Type B pancreatic cell (in vitro differentiated cells): ENCODE measurements at regions not wholly inside any gene's neighbourhood (a gene's known extent, or its start where the extent isn't known, plus 50 kb on each side); places are given as distances from the start of the nearest gene placed in this dataset.

Experiments
- DNase-seq: peaks from one replicate; pipeline ENCODE4 v3.0.0; 2021; ENCODE audit warnings: mixed read lengths; ENCODE audit not compliant: unreplicated experiment; ENCODE audit errors: extremely low spot score
- H3K27ac Mint-ChIP-seq: 2 replicates; pipeline ENCODE4 v1.8.0; 2021; ENCODE audit warnings: mild to moderate bottlenecking, mixed read lengths
- H3K27me3 Mint-ChIP-seq: 2 replicates; pipeline ENCODE4 v1.8.0; 2021; ENCODE audit warnings: mixed read lengths
- H3K36me3 Mint-ChIP-seq: 2 replicates; pipeline ENCODE4 v1.8.0; 2021; ENCODE audit warnings: mixed read lengths
- H3K4me1 Mint-ChIP-seq: one replicate; pipeline ENCODE4 v1.8.0; 2021; ENCODE audit warnings: mixed read lengths; ENCODE audit not compliant: unreplicated experiment
- H3K4me3 Mint-ChIP-seq: 2 replicates; pipeline ENCODE4 v1.8.0; 2021; ENCODE audit warnings: mild to moderate bottlenecking, mixed read lengths
- H3K9me3 Mint-ChIP-seq: 2 replicates; pipeline ENCODE4 v1.8.0; 2021; ENCODE audit warnings: mixed read lengths
- CTCF ChIP-seq: fragments of 200-600 bp; sonication (generic); conservative IDR thresholded peaks from 2 replicates; pipeline ENCODE4 v1.5.0; 2021; ENCODE audit warnings: antibody characterized with exemption, mild to moderate bottlenecking

- H3K27me3 Mint-ChIP-seq: no peaks in the 10 kb centered on the region
- H3K4me1 Mint-ChIP-seq: peaks cover 27% of the 10 kb centered on the region
- H3K4me3 Mint-ChIP-seq: no peak overlapping the region
- H3K27ac Mint-ChIP-seq: no peak overlapping the region
- H3K9me3 Mint-ChIP-seq: no peaks in the 10 kb centered on the region
- H3K36me3 Mint-ChIP-seq: no peaks in the 10 kb centered on the region
- TF ChIP-seq CTCF: no peak
- DNase-seq: no peak
These were observed 61.0 kb upstream of the LARP1 start for GRCh38 chr5:154694159-154694558.

- H3K9me3 Mint-ChIP-seq: peaks cover 5% of the 10 kb centered on the region
- H3K27ac Mint-ChIP-seq: no peak overlapping the region
- no peak for DNase-seq
- peaks cover 7% of the 10 kb centered on the region for H3K4me1 Mint-ChIP-seq
- H3K36me3 Mint-ChIP-seq: no peaks in the 10 kb centered on the region
- peak overlapping the region; percentile 60 for H3K4me3 Mint-ChIP-seq
- TF ChIP-seq CTCF: no peak
- no peaks in the 10 kb centered on the region for H3K27me3 Mint-ChIP-seq
These were observed 64.7 kb upstream of the LARP1 start for GRCh38 chr5:154690488-154690887.

GRCh38 chr5:154686490-154686889 is 68.7 kb upstream of the LARP1 start:
- Mint-ChIP-seq H3K4me3 (no peak overlapping the region), H3K27me3 (no peaks in the 10 kb centered on the region), H3K9me3 (peaks cover 5% of the 10 kb centered on the region), H3K36me3 (no peaks in the 10 kb centered on the region), H3K27ac (no peak overlapping the region), H3K4me1 (no peaks in the 10 kb centered on the region)
- TF ChIP-seq CTCF: no peak
- DNase-seq: no peak

- TF ChIP-seq CTCF: no peak
- DNase-seq: no peak
- Mint-ChIP-seq H3K4me3 (peak overlapping the region; percentile 84), H3K4me1 (no peaks in the 10 kb centered on the region), H3K9me3 (peaks cover 5% of the 10 kb centered on the region), H3K36me3 (no peaks in the 10 kb centered on the region), H3K27me3 (no peaks in the 10 kb centered on the region), H3K27ac (peak overlapping the region; percentile 79)
These were observed 71.9 kb upstream of the LARP1 start for GRCh38 chr5:154683101-154683880.

- no peak overlapping the region for H3K27ac Mint-ChIP-seq
- no peaks in the 10 kb centered on the region for H3K27me3 Mint-ChIP-seq
These were observed 75.7 kb upstream of the LARP1 start for GRCh38 chr5:154679501-154679900.

More at GRCh38 chr5:154679501-154679900, 75.7 kb upstream of the LARP1 start:
- Mint-ChIP-seq H3K4me3 (no peak overlapping the region), H3K9me3 (no peaks in the 10 kb centered on the region), H3K36me3 (no peaks in the 10 kb centered on the region), H3K4me1 (no peaks in the 10 kb centered on the region)
- TF ChIP-seq CTCF: no peak
- DNase-seq: no peak
